Liver (tissue), 8 donors: ENCODE measurements at regions not wholly inside any gene's neighbourhood (a gene's known extent, or its start where the extent isn't known, plus 50 kb on each side); places are given as distances from the start of the nearest gene placed in this dataset.

ENCODE experiments used
- DNase-seq: peaks from one replicate; pipeline ENCODE4 v3.0.0-alpha.2; 2017; ENCODE audit warnings: low spot score
- H3K27ac ChIP-seq, 2 donors: one replicate each; pipeline ENCODE4 v1.7.0; 2013; ENCODE audit warnings: inconsistent platforms in 2 of 2, low read length in 2 of 2, control low read depth in 1 of 2, low read depth in 1 of 2, mild to moderate bottlenecking in 1 of 2
- H3K27me3 ChIP-seq, 4 donors: one replicate each; pipeline versions ENCODE4 v1.6.1 to v1.7.0; 2013; ENCODE audit warnings: low read length in 3 of 4, inconsistent platforms in 1 of 4, mild to moderate bottlenecking in 1 of 4, moderate library complexity in 1 of 4; ENCODE audit not compliant: control insufficient read depth in 4 of 4, insufficient read depth in 4 of 4
- H3K36me3 ChIP-seq, 4 donors: one replicate each; pipeline versions ENCODE4 v1.6.1 to v1.7.0; 2013; ENCODE audit warnings: low read length in 3 of 4, mild to moderate bottlenecking in 3 of 4, low read depth in 1 of 4, moderate library complexity in 1 of 4; ENCODE audit not compliant: control insufficient read depth in 4 of 4, insufficient read depth in 3 of 4
- H3K4me1 ChIP-seq, 4 donors: one replicate each; pipeline versions ENCODE4 v1.6.1 to v1.7.0; 2013; ENCODE audit warnings: low read length in 3 of 4, mild to moderate bottlenecking in 3 of 4, moderate library complexity in 1 of 4; ENCODE audit not compliant: control insufficient read depth in 4 of 4, insufficient read depth in 4 of 4
- H3K4me3 ChIP-seq, 3 donors: one replicate each; pipeline versions ENCODE4 v1.6.1 to v1.7.0; 2013; ENCODE audit warnings: low read length in 3 of 3, control low read depth in 1 of 3, low read depth in 1 of 3, mild to moderate bottlenecking in 1 of 3
- H3K9ac ChIP-seq, 2 donors: one replicate each; pipeline ENCODE4 v1.7.0; 2013; ENCODE audit warnings: low read length in 2 of 2, mild to moderate bottlenecking in 2 of 2, moderate library complexity in 2 of 2, control low read depth in 1 of 2, low read depth in 1 of 2
- H3K9me3 ChIP-seq, 4 donors: one replicate each; pipeline versions ENCODE4 v1.6.1 to v1.7.0; 2013; ENCODE audit warnings: low read length in 3 of 4; ENCODE audit not compliant: control insufficient read depth in 4 of 4
- ATF3 ChIP-seq: IDR thresholded peaks from 2 replicates; pipeline ENCODE4 v1.6.1; 2016; ENCODE audit warnings: antibody characterized with exemption
- EGR1 ChIP-seq, 2 donors: IDR thresholded peaks; 2 replicates each; pipeline ENCODE4 v1.6.1; 2016 to 2018; ENCODE audit warnings: antibody characterized with exemption in 2 of 2, low read depth in 2 of 2
- FOXA1 ChIP-seq: IDR thresholded peaks from 2 replicates; pipeline ENCODE4 v1.6.1; 2016; ENCODE audit warnings: antibody characterized with exemption
- FOXA2 ChIP-seq: IDR thresholded peaks from 2 replicates; pipeline ENCODE4 v1.6.1; 2016; ENCODE audit warnings: antibody characterized with exemption
- GABPA ChIP-seq, 2 donors: IDR thresholded peaks in 1 of 2; conservative IDR thresholded peaks in 1 of 2; 2 replicates each; pipeline ENCODE4 v1.6.1; 2016; ENCODE audit warnings: antibody characterized with exemption in 2 of 2, mild to moderate bottlenecking in 1 of 2, moderate library complexity in 1 of 2
- HNF4A ChIP-seq, 2 donors: conservative IDR thresholded peaks; 2 replicates each; pipeline ENCODE4 v1.6.1; 2016; ENCODE audit warnings: antibody characterized with exemption in 2 of 2, mild to moderate bottlenecking in 2 of 2
- HNF4G ChIP-seq: IDR thresholded peaks from 2 replicates; pipeline ENCODE4 v1.6.1; 2016; ENCODE audit warnings: antibody characterized with exemption
- JUND ChIP-seq, 2 donors: IDR thresholded peaks; 2 replicates each; pipeline ENCODE4 v1.6.1; 2016; ENCODE audit warnings: antibody characterized with exemption in 2 of 2
- NR2F2 ChIP-seq: IDR thresholded peaks from 2 replicates; pipeline ENCODE4 v1.6.1; 2016; ENCODE audit warnings: antibody characterized with exemption
- RAD21 ChIP-seq, 2 donors: IDR thresholded peaks; 2 replicates each; pipeline ENCODE4 v1.6.1; 2016; ENCODE audit warnings: antibody characterized with exemption in 2 of 2, mild to moderate bottlenecking in 2 of 2
- REST ChIP-seq: IDR thresholded peaks from 2 replicates; pipeline ENCODE4 v1.6.1; 2016; ENCODE audit warnings: antibody characterized with exemption, mild to moderate bottlenecking
- RXRA ChIP-seq, 2 donors: IDR thresholded peaks; 2 replicates each; pipeline ENCODE4 v1.6.1; 2017 to 2018; ENCODE audit warnings: antibody characterized with exemption in 2 of 2, mild to moderate bottlenecking in 1 of 2
- SP1 ChIP-seq: IDR thresholded peaks from 2 replicates; pipeline ENCODE4 v1.6.1; 2018; ENCODE audit warnings: antibody characterized with exemption, mild to moderate bottlenecking
- TAF1 ChIP-seq: conservative IDR thresholded peaks from 2 replicates; pipeline ENCODE4 v1.6.1; 2016; ENCODE audit warnings: antibody characterized with exemption, mild to moderate bottlenecking
- YY1 ChIP-seq: IDR thresholded peaks from 2 replicates; pipeline ENCODE4 v1.6.1; 2016; ENCODE audit warnings: antibody characterized with exemption, mild to moderate bottlenecking
- ZBTB33 ChIP-seq: IDR thresholded peaks from 2 replicates; pipeline ENCODE4 v1.6.1; 2016; ENCODE audit warnings: antibody characterized with exemption
- WGBS: extraction: QIAGEN DNeasy Blood & Tissue Kit; methylation state at CpG from one replicate; pipeline ENCODE4 v1.1.7; 2013; 5-methylcytosine and 5-hydroxymethylcytosine counted together
- TF ChIP-seq, protein P1 (sequence below): IDR thresholded peaks from 2 replicates; pipeline ENCODE4 v1.6.1; 2016; ENCODE audit warnings: antibody characterized with exemption
- TF ChIP-seq, protein P2 (sequence below): fragments of 150-350 bp; IDR thresholded peaks from 2 replicates; pipeline ENCODE4 v1.5.1; 2017; ENCODE audit warnings: improper control_type of control experiment, low read depth, low read length; ENCODE audit not compliant: missing input control
- donor health status: healthy.
- donor health status: healthy.
- donor health status: healthy.
- donor health status: healthy.
- donor health status: healthy.

DNA sequence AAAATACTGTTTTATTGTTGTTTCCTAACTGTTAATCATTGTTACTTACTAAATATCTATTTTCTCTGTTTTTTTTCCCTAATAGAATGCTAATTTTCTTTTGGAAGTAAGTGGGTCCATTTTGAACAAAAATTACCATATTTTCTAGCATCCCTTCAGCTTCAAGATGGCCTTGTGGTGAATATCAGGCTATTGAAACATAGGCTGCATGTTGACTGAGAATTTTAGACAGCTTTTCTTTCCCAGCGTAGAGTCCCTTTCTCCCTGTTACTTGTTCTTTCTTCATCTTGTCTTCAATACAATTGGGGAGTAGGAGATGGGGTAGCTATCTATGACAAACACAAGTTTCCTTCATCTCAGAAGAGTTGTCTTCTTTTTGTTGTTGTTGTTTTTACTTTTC, 397.0 kb downstream of the DOK5 start:
- Histone ChIP-seq H3K36me3 (no peaks in the 10 kb centered on the region), H3K27me3 (no peaks in the 10 kb centered on the region), H3K27ac (no peak overlapping the region), H3K4me3 (no peak overlapping the region), H3K4me1 (no peaks in the 10 kb centered on the region), H3K9me3 (no peaks in the 10 kb centered on the region), H3K9ac (no peak overlapping the region)
- TF ChIP-seq FOXA2 (no peak), SP1 (no peak), HNF4G (no peak), ZBTB33 (no peak), YY1 (no peak)
- WGBS = 84% methylated on average over 1 of the region's 1 CpG
- no peak for DNase-seq

GRCh38 chr20:54869765-54870164, 394.4 kb downstream of the DOK5 start:
- no peak overlapping the region for H3K4me3 ChIP-seq
- DNase-seq = no peak
- no peaks in the 10 kb centered on the region for H3K27me3 ChIP-seq
- H3K27ac ChIP-seq = no peak overlapping the region
- H3K36me3 ChIP-seq = no peaks in the 10 kb centered on the region
- WGBS = 48% methylated on average over 3 of the region's 3 CpGs
- H3K4me1 ChIP-seq = no peaks in the 10 kb centered on the region
- no peak overlapping the region for H3K9ac ChIP-seq
- no peaks in the 10 kb centered on the region for H3K9me3 ChIP-seq
- TF ChIP-seq GABPA (IDR thresholded peaks at IDR 0.05 in 1 of 2, conservative IDR thresholded peaks at IDR 0.05 in 1 of 2) = no peak

DNA sequence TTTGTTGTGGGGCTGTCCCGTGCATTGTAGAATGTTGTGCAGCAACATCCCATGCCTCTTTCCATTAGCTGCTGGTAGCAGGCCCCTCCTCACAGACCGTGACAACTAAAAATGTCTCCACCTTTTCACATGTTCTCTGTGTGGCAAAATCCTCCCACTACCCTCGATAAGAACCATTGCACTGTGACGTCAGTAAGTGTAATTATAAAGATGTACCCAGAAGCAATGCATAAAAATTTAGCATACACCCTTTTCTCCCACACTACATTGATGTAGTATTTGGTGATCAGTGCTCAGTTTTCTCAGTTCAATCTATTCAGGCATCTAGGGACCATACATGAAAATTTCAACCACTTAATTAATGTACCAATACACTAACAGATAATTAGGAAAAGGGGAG, 389.9 kb downstream of the DOK5 start:
- no peak for DNase-seq
- H3K36me3 ChIP-seq = no peaks in the 10 kb centered on the region
- 71% methylated on average over 4 of the region's 4 CpGs for WGBS
- H3K9me3 ChIP-seq = no peaks in the 10 kb centered on the region
- H3K27ac ChIP-seq = no peak overlapping the region
- TF ChIP-seq TAF1 (no peak), REST (no peak), HNF4G (no peak), RXRA (IDR thresholded peaks at IDR 0.05) (no peak), SP1 (no peak), YY1 (no peak), NR2F2 (no peak), RAD21 (IDR thresholded peaks at IDR 0.05) (no peak), JUND (IDR thresholded peaks at IDR 0.05) (no peak), FOXA1 (no peak), ATF3 (no peak), GABPA (IDR thresholded peaks at IDR 0.05 in 1 of 2, conservative IDR thresholded peaks at IDR 0.05 in 1 of 2) (no peak), HNF4A (conservative IDR thresholded peaks at IDR 0.05) (no peak), ZBTB33 (no peak), FOXA2 (no peak), EGR1 (IDR thresholded peaks at IDR 0.05; ENCODE audit: low read depth in 2 of 2) (no peak)
- TF ChIP-seq, protein P1, sequence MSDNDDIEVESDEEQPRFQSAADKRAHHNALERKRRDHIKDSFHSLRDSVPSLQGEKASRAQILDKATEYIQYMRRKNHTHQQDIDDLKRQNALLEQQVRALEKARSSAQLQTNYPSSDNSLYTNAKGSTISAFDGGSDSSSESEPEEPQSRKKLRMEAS = no peak
- TF ChIP-seq, protein P2, sequence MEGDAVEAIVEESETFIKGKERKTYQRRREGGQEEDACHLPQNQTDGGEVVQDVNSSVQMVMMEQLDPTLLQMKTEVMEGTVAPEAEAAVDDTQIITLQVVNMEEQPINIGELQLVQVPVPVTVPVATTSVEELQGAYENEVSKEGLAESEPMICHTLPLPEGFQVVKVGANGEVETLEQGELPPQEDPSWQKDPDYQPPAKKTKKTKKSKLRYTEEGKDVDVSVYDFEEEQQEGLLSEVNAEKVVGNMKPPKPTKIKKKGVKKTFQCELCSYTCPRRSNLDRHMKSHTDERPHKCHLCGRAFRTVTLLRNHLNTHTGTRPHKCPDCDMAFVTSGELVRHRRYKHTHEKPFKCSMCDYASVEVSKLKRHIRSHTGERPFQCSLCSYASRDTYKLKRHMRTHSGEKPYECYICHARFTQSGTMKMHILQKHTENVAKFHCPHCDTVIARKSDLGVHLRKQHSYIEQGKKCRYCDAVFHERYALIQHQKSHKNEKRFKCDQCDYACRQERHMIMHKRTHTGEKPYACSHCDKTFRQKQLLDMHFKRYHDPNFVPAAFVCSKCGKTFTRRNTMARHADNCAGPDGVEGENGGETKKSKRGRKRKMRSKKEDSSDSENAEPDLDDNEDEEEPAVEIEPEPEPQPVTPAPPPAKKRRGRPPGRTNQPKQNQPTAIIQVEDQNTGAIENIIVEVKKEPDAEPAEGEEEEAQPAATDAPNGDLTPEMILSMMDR = no peak
- no peak overlapping the region for H3K9ac ChIP-seq
- no peaks in the 10 kb centered on the region for H3K4me1 ChIP-seq
- H3K27me3 ChIP-seq = peaks cover 0 to 10% (median 4%) of the 10 kb centered on the region in 4 donors
- no peak overlapping the region for H3K4me3 ChIP-seq
